ENCODE measurements at regions not wholly inside any gene's neighbourhood (a gene's known extent, or its start where the extent isn't known, plus 50 kb on each side); places are given as distances from the start of the nearest gene placed in this dataset.

- no peak for FAIRE-seq
- TF ChIP-seq, protein P1, sequence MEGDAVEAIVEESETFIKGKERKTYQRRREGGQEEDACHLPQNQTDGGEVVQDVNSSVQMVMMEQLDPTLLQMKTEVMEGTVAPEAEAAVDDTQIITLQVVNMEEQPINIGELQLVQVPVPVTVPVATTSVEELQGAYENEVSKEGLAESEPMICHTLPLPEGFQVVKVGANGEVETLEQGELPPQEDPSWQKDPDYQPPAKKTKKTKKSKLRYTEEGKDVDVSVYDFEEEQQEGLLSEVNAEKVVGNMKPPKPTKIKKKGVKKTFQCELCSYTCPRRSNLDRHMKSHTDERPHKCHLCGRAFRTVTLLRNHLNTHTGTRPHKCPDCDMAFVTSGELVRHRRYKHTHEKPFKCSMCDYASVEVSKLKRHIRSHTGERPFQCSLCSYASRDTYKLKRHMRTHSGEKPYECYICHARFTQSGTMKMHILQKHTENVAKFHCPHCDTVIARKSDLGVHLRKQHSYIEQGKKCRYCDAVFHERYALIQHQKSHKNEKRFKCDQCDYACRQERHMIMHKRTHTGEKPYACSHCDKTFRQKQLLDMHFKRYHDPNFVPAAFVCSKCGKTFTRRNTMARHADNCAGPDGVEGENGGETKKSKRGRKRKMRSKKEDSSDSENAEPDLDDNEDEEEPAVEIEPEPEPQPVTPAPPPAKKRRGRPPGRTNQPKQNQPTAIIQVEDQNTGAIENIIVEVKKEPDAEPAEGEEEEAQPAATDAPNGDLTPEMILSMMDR (IDR thresholded peaks at IDR 0.05; ENCODE audit: borderline replicate concordance, extremely low read depth, insufficient read depth): no peak
These were observed 595.9 kb downstream of the DSC3 start for GRCh38 chr18:30446605-30447004.

GRCh38 chr18:30444544-30444943 is 598.0 kb downstream of the DSC3 start:
- TF ChIP-seq, protein P1 (IDR thresholded peaks at IDR 0.05; ENCODE audit: borderline replicate concordance, extremely low read depth, insufficient read depth): no peak
- no peak overlapping the region for H3K27ac ChIP-seq (ENCODE audit: low read depth in 2 of 2, low read length in 2 of 2)
- no peaks in the 10 kb centered on the region for H3K36me3 ChIP-seq (ENCODE audit: control insufficient read depth in 2 of 3, insufficient read depth in 3 of 3, low read length in 3 of 3)
- intact Hi-C loops (cut with DNase I): no loop called here
- H3K27me3 ChIP-seq (ENCODE audit: control insufficient read depth, insufficient read depth, low read length): no peaks in the 10 kb centered on the region
- no peak overlapping the region for H3K9ac ChIP-seq (ENCODE audit: low read length in 3 of 3)
- DNase-seq (no peak), FAIRE-seq (no peak)
- no peak overlapping the region for H3K4me3 ChIP-seq (ENCODE audit: low read length in 3 of 3)
- H3K9me3 ChIP-seq (ENCODE audit: control insufficient read depth in 2 of 3, insufficient read depth in 1 of 3, low read length in 3 of 3): no peaks in the 10 kb centered on the region
- no peaks in the 10 kb centered on the region for H3K4me1 ChIP-seq (ENCODE audit: control insufficient read depth in 2 of 3, insufficient read depth in 2 of 3, low read depth in 1 of 3, low read length in 3 of 3)

More at GRCh38 chr18:30446605-30447004, 595.9 kb downstream of the DSC3 start:
- H3K9ac ChIP-seq (ENCODE audit: low read length in 3 of 3): no peak overlapping the region
- DNase-seq: no peak
- no peaks in the 10 kb centered on the region for H3K27me3 ChIP-seq (ENCODE audit: control insufficient read depth, insufficient read depth, low read length)
- H3K4me1 ChIP-seq (ENCODE audit: control insufficient read depth in 2 of 3, insufficient read depth in 2 of 3, low read depth in 1 of 3, low read length in 3 of 3): no peaks in the 10 kb centered on the region
- no peaks in the 10 kb centered on the region for H3K9me3 ChIP-seq (ENCODE audit: control insufficient read depth in 2 of 3, insufficient read depth in 1 of 3, low read length in 3 of 3)
- intact Hi-C loops (cut with DNase I): no loop called here
- H3K27ac ChIP-seq (ENCODE audit: low read depth in 2 of 2, low read length in 2 of 2): no peak overlapping the region
- no peaks in the 10 kb centered on the region for H3K36me3 ChIP-seq (ENCODE audit: control insufficient read depth in 2 of 3, insufficient read depth in 3 of 3, low read length in 3 of 3)
- H3K4me3 ChIP-seq (ENCODE audit: low read length in 3 of 3): no peak overlapping the region

- H3K9me3 ChIP-seq (ENCODE audit: control insufficient read depth in 2 of 3, insufficient read depth in 1 of 3, low read length in 3 of 3): no peaks in the 10 kb centered on the region
- FAIRE-seq: no peak
- H3K27me3 ChIP-seq (ENCODE audit: control insufficient read depth, insufficient read depth, low read length): no peaks in the 10 kb centered on the region
- no peaks in the 10 kb centered on the region for H3K36me3 ChIP-seq (ENCODE audit: control insufficient read depth in 2 of 3, insufficient read depth in 3 of 3, low read length in 3 of 3)
- TF ChIP-seq, protein P1 (IDR thresholded peaks at IDR 0.05; ENCODE audit: borderline replicate concordance, extremely low read depth, insufficient read depth): no peak
- no peak for DNase-seq
- intact Hi-C loops (cut with DNase I): no loop called here
- no peak overlapping the region for H3K9ac ChIP-seq (ENCODE audit: low read length in 3 of 3)
- no peaks in the 10 kb centered on the region for H3K4me1 ChIP-seq (ENCODE audit: control insufficient read depth in 2 of 3, insufficient read depth in 2 of 3, low read depth in 1 of 3, low read length in 3 of 3)
- H3K4me3 ChIP-seq (ENCODE audit: low read length in 3 of 3): no peak overlapping the region
- no peak overlapping the region for H3K27ac ChIP-seq (ENCODE audit: low read depth in 2 of 2, low read length in 2 of 2)
These were observed 602.2 kb downstream of the DSC3 start for GRCh38 chr18:30440351-30440750.

- no peak overlapping the region for H3K27ac ChIP-seq (ENCODE audit: low read depth in 2 of 2, low read length in 2 of 2)
- H3K4me1 ChIP-seq (ENCODE audit: control insufficient read depth in 2 of 3, insufficient read depth in 2 of 3, low read depth in 1 of 3, low read length in 3 of 3): no peaks in the 10 kb centered on the region
- H3K36me3 ChIP-seq (ENCODE audit: control insufficient read depth in 2 of 3, insufficient read depth in 3 of 3, low read length in 3 of 3): no peaks in the 10 kb centered on the region
- no peak overlapping the region for H3K4me3 ChIP-seq (ENCODE audit: low read length in 3 of 3)
- intact Hi-C loops (cut with DNase I): no loop called here
- no peaks in the 10 kb centered on the region for H3K27me3 ChIP-seq (ENCODE audit: control insufficient read depth, insufficient read depth, low read length)
- FAIRE-seq (no peak), DNase-seq (no peak)
- no peaks in the 10 kb centered on the region for H3K9me3 ChIP-seq (ENCODE audit: control insufficient read depth in 2 of 3, insufficient read depth in 1 of 3, low read length in 3 of 3)
- TF ChIP-seq, protein P1 (IDR thresholded peaks at IDR 0.05; ENCODE audit: borderline replicate concordance, extremely low read depth, insufficient read depth): no peak
- H3K9ac ChIP-seq (ENCODE audit: low read length in 3 of 3): no peak overlapping the region
These were observed 603.4 kb downstream of the DSC3 start for GRCh38 chr18:30439174-30439573.
